PC-9 (cell line): ENCODE measurements at regions not wholly inside any gene's neighbourhood (a gene's known extent, or its start where the extent isn't known, plus 50 kb on each side); places are given as distances from the start of the nearest gene placed in this dataset.

Experiments used
- BruUV-seq: library from RNA; stranded (reverse); fragments of 400-500 nt; replicated peaks from 2 replicates; lab custom pipeline; 2021; lab: Mats Ljungman, UMichigan
- CTCF ChIA-PET: fragments of 300-600 bp; sonication (Branson Sonifier 250); formaldehyde crosslinking; loops from one replicate; lab custom pipeline; 2022; ENCODE audit warnings: antibody characterized with exemption; lab: Charles Lee
- POLR2A ChIA-PET: fragments of 300-600 bp; sonication (Branson Sonifier 250); formaldehyde crosslinking; loops from one replicate; lab custom pipeline; 2022; ENCODE audit warnings: antibody characterized with exemption; ENCODE audit not compliant: unreplicated experiment; lab: Charles Lee
- DNase-seq, 2 experiments: peaks; one replicate each; pipeline versions ENCODE4 v3.0.0 to v3.0.0-alpha.2; 2015 to 2022; ENCODE audit warnings: mixed read lengths in 1 of 2
- H2AFZ ChIP-seq: fragments of 200-600 bp; sonication (generic); 2 replicates; pipeline ENCODE4 v1.8.1; 2017; ENCODE audit warnings: antibody characterized with exemption
- H3F3A ChIP-seq: fragments of 200-600 bp; sonication (generic); 2 replicates; pipeline ENCODE4 v1.8.1; 2017; ENCODE audit warnings: antibody characterized with exemption, mild to moderate bottlenecking, low read depth; ENCODE audit not compliant: insufficient read depth
- H3K27ac ChIP-seq: fragments of 200-600 bp; sonication (generic); 2 replicates; pipeline ENCODE4 v1.6.1; 2016; ENCODE audit warnings: mixed run types
- H3K27me3 ChIP-seq: fragments of 200-600 bp; sonication (generic); 2 replicates; pipeline ENCODE4 v1.6.1; 2016; ENCODE audit warnings: low read depth, mixed run types; ENCODE audit not compliant: insufficient read depth
- H3K36me3 ChIP-seq: fragments of 200-600 bp; sonication (generic); 2 replicates; pipeline ENCODE4 v1.6.1; 2016; ENCODE audit warnings: low read depth, mixed run types
- H3K4me1 ChIP-seq: fragments of 200-600 bp; sonication (generic); replicated peaks from 2 replicates; pipeline ENCODE4 v1.6.1; 2016; ENCODE audit warnings: mixed run types; ENCODE audit not compliant: insufficient read depth
- H3K4me2 ChIP-seq: fragments of 200-600 bp; sonication (generic); 2 replicates; pipeline ENCODE4 v1.6.1; 2017; ENCODE audit warnings: mixed run types
- H3K4me3 ChIP-seq: fragments of 200-600 bp; sonication (generic); 2 replicates; pipeline ENCODE4 v1.6.1; 2016; ENCODE audit warnings: mixed run types
- H3K79me2 ChIP-seq: fragments of 200-600 bp; sonication (generic); 2 replicates; pipeline ENCODE4 v1.6.1; 2017; ENCODE audit warnings: low read depth, mixed run types
- H3K9me2 ChIP-seq: fragments of 200-600 bp; sonication (generic); 2 replicates; pipeline ENCODE4 v1.8.1; 2017; ENCODE audit warnings: mild to moderate bottlenecking; ENCODE audit not compliant: insufficient read depth
- H3K9me3 ChIP-seq: fragments of 200-600 bp; sonication (generic); 2 replicates; pipeline ENCODE4 v1.8.1; 2016; ENCODE audit warnings: low read depth; ENCODE audit not compliant: insufficient read depth
- H4K20me1 ChIP-seq: fragments of 200-600 bp; sonication (generic); 2 replicates; pipeline ENCODE4 v1.8.1; 2017; ENCODE audit not compliant: insufficient read depth
- CTCF ChIP-seq: fragments of 200-600 bp; sonication (generic); conservative IDR thresholded peaks from 2 replicates; pipeline ENCODE4 v1.6.1; 2017; ENCODE audit warnings: mixed run types, antibody characterized with exemption, mild to moderate bottlenecking, moderate library complexity
- EZH2 ChIP-seq: fragments of 200-600 bp; sonication (generic); IDR thresholded peaks from 2 replicates; pipeline ENCODE4 v1.8.0; 2017; ENCODE audit warnings: antibody characterized with exemption, low read depth
- intact Hi-C: fragments of 100-400 bp; cut with micrococcal nuclease; formaldehyde crosslinking; loops from one replicate; pipeline ENCODE4 v1.10.0; 2022; ENCODE audit not compliant: unreplicated experiment

GRCh38 chr5:108521011-108521700 is 139.3 kb upstream of the FBXL17 start:
- no peak for TF ChIP-seq EZH2
- TF ChIP-seq CTCF = no peak
- Histone ChIP-seq H3K27ac (no peak overlapping the region), H3K27me3 (no peaks in the 10 kb centered on the region), H3K9me3 (no peaks in the 10 kb centered on the region), H2AFZ (no peak overlapping the region), H3K79me2 (no peaks in the 10 kb centered on the region), H3F3A (no peaks in the 10 kb centered on the region), H3K4me2 (no peak overlapping the region), H3K36me3 (no peaks in the 10 kb centered on the region), H3K4me3 (no peak overlapping the region), H3K4me1 (no peaks in the 10 kb centered on the region), H3K9me2 (no peaks in the 10 kb centered on the region), H4K20me1 (no peaks in the 10 kb centered on the region)
- DNase-seq = no peak
- intact Hi-C loops = loop anchor here (5.0 kb wide), 1 partner anchor 956 kb away; no protein-coding TSS in a partner anchor
- ChIA-PET CTCF (no interaction called here), POLR2A (no interaction called here)
- BruUV-seq = no TSS peak

GRCh38 chr5:108516785-108517184 is 134.9 kb upstream of the FBXL17 start:
- no peaks in the 10 kb centered on the region for H4K20me1 ChIP-seq
- H3K9me2 ChIP-seq = no peaks in the 10 kb centered on the region
- no peak overlapping the region for H3K4me2 ChIP-seq
- DNase-seq = no peak
- TF ChIP-seq CTCF (no peak), EZH2 (no peak)
- no peaks in the 10 kb centered on the region for H3F3A ChIP-seq
- intact Hi-C loops = no loop called here
- H3K9me3 ChIP-seq = no peaks in the 10 kb centered on the region
- H3K27me3 ChIP-seq = no peaks in the 10 kb centered on the region
- no peaks in the 10 kb centered on the region for H3K79me2 ChIP-seq
- H3K27ac ChIP-seq = no peak overlapping the region
- no peak overlapping the region for H3K4me3 ChIP-seq
- H3K4me1 ChIP-seq = no peaks in the 10 kb centered on the region
- ChIA-PET POLR2A (no interaction called here), CTCF (no interaction called here)
- no peak overlapping the region for H2AFZ ChIP-seq
- BruUV-seq = no TSS peak
- no peaks in the 10 kb centered on the region for H3K36me3 ChIP-seq

GRCh38 chr5:108515517-108516105 is 133.7 kb upstream of the FBXL17 start:
- TF ChIP-seq EZH2 = no peak
- TF ChIP-seq CTCF = no peak
- no peaks in the 10 kb centered on the region for H3F3A ChIP-seq
- H3K27me3 ChIP-seq = no peaks in the 10 kb centered on the region
- H3K9me2 ChIP-seq = no peaks in the 10 kb centered on the region
- no peaks in the 10 kb centered on the region for H3K79me2 ChIP-seq
- no peaks in the 10 kb centered on the region for H3K4me1 ChIP-seq
- no peaks in the 10 kb centered on the region for H3K9me3 ChIP-seq
- no peak overlapping the region for H2AFZ ChIP-seq
- intact Hi-C loops = no loop called here
- ChIA-PET CTCF (interaction anchor here (0.6 kb wide), 1 partner anchor 1361 kb away, joined by 3 read pairs; no protein-coding TSS in a partner anchor), POLR2A (no interaction called here)
- H3K4me2 ChIP-seq = no peak overlapping the region
- no peak for DNase-seq
- no peak overlapping the region for H3K27ac ChIP-seq
- BruUV-seq = no TSS peak
- H3K4me3 ChIP-seq = no peak overlapping the region
- no peaks in the 10 kb centered on the region for H4K20me1 ChIP-seq
- H3K36me3 ChIP-seq = no peaks in the 10 kb centered on the region
